Stomach smooth muscle (tissue), 2 donors: ENCODE measurements at regions not wholly inside any gene's neighbourhood (a gene's known extent, or its start where the extent isn't known, plus 50 kb on each side); places are given as distances from the start of the nearest gene placed in this dataset.

ENCODE experiments used
- H3K27ac ChIP-seq: one replicate; pipeline ENCODE4 v1.7.0; 2013; ENCODE audit warnings: mild to moderate bottlenecking, low read length, inconsistent platforms
- H3K27me3 ChIP-seq, 2 donors: one replicate each; pipeline ENCODE4 v1.7.0; 2013; ENCODE audit warnings: low read length in 2 of 2; ENCODE audit not compliant: insufficient read depth in 2 of 2, control insufficient read depth in 1 of 2
- H3K36me3 ChIP-seq, 2 donors: one replicate each; pipeline ENCODE4 v1.7.0; 2013; ENCODE audit warnings: low read length in 2 of 2; ENCODE audit not compliant: control insufficient read depth in 2 of 2, insufficient read depth in 2 of 2
- H3K4me1 ChIP-seq: one replicate; pipeline ENCODE4 v1.7.0; 2013; ENCODE audit warnings: low read length; ENCODE audit not compliant: control insufficient read depth, insufficient read depth
- H3K4me3 ChIP-seq, 2 donors: one replicate each; pipeline ENCODE4 v1.7.0; 2013; ENCODE audit warnings: low read length in 2 of 2
- H3K9ac ChIP-seq, 2 donors: one replicate each; pipeline ENCODE4 v1.7.0; 2013; ENCODE audit warnings: low read length in 2 of 2, mild to moderate bottlenecking in 1 of 2
- H3K9me3 ChIP-seq, 2 donors: one replicate each; pipeline ENCODE4 v1.7.0; 2013; ENCODE audit warnings: low read length in 2 of 2; ENCODE audit not compliant: control insufficient read depth in 2 of 2
- donor health status: healthy.
- donor health status: Pancreatic carcinoma.

DNA sequence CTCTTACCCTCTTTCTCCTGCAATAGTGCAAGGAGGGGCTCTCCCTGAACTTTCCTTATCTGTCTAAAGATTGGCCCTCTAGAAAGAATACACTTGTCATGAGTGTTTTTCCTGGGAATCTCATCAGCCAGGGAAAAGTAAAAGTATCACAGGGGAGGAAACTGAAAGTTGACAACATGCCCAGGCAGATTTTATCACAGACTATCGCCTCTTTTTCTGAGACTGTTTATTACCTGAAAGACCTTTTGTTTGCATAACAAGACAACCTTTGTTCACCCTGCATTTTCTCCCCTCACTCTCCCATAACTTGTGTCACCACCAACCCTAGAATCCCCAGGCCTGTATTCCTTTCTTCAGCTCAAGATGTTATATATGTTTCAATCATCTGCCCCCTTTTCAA, 794.7 kb upstream of the ADAMTS5 start:
- Histone ChIP-seq H3K4me1 (no peaks in the 10 kb centered on the region), H3K9me3 (no peaks in the 10 kb centered on the region), H3K36me3 (no peaks in the 10 kb centered on the region), H3K27ac (no peak overlapping the region), H3K27me3 (no peaks in the 10 kb centered on the region), H3K4me3 (no peak overlapping the region), H3K9ac (no peak overlapping the region)

DNA sequence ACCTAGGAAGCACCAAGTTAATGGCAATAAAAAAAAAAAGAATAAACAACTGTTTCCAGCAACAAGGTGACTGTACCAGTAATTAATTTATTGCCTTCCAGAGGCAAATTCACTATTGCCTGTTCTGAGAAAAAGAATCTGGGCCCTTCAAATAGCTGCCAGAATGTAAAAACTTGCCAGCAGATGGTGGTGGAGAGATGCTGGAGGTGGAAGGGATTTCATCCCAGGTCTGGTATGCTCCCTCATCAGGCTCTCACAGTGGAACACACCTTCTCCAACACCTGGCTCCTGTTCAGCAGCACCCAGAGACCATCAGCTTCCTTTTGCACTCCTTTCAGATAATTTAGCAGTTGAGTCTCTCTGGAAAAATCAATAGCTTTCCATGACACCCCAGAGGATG, 792.9 kb upstream of the ADAMTS5 start:
- H3K4me1 ChIP-seq = no peaks in the 10 kb centered on the region
- no peak overlapping the region for H3K4me3 ChIP-seq
- no peaks in the 10 kb centered on the region for H3K27me3 ChIP-seq
- H3K27ac ChIP-seq = no peak overlapping the region
- no peaks in the 10 kb centered on the region for H3K9me3 ChIP-seq
- no peak overlapping the region for H3K9ac ChIP-seq
- H3K36me3 ChIP-seq = no peaks in the 10 kb centered on the region

DNA sequence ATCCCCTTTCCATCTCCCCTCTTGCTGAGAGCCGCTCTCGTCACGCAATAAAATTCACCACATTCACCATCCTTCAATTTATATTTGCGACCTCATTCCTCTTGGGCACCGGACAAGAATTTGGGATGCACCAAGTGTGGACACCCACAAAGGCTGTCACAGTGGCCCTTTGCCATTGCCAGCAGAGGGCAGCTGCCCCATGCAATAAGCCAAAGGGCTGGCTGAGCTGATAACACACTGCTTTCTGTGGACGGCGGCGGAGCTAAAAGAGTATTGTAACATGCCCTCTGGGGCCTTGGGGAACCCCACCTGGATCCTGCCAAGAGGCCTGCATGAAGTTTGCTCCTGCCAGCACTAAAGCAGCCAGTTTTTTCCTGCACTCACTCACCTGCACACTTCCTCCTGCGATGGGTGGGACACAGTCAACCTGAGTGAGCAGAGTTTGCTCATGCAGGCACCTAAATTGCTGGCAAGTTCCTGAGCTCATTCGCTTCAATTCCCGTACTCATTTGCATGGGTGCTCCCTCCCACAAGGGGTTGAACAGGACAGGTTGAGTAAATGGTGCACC, 792.3 kb upstream of the ADAMTS5 start:
- no peaks in the 10 kb centered on the region for H3K4me1 ChIP-seq
- no peaks in the 10 kb centered on the region for H3K9me3 ChIP-seq
- H3K27me3 ChIP-seq = no peaks in the 10 kb centered on the region
- H3K27ac ChIP-seq = no peak overlapping the region
- H3K9ac ChIP-seq = no peak overlapping the region
- H3K4me3 ChIP-seq = no peak overlapping the region
- H3K36me3 ChIP-seq = no peaks in the 10 kb centered on the region

DNA sequence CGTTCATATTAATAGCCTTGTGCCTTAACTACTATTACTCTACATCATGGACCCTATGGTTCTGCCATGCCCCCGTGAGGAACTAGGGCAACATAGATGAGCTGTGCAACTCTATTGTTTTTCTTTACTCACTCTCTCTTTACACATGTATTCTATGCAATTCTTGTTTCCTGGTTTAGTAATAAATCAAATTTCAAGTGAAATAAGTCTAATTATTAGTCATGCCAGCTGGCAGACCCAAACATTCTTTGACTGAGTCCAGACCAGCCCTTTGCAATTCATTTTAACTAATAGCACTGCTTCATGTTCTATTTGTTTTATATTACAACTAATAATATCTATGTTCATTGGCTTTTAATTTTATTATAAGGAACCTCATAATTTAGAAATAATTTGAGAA, 789.3 kb upstream of the ADAMTS5 start:
- no peaks in the 10 kb centered on the region for H3K27me3 ChIP-seq
- no peak overlapping the region for H3K27ac ChIP-seq
- H3K9me3 ChIP-seq = no peaks in the 10 kb centered on the region
- H3K4me3 ChIP-seq = no peak overlapping the region
- H3K36me3 ChIP-seq = no peaks in the 10 kb centered on the region
- no peak overlapping the region for H3K9ac ChIP-seq
- H3K4me1 ChIP-seq = no peaks in the 10 kb centered on the region

GRCh38 chr21:27743971-27744564, 777.2 kb upstream of the ADAMTS5 start:
- Histone ChIP-seq H3K27me3 (no peaks in the 10 kb centered on the region), H3K4me1 (no peaks in the 10 kb centered on the region), H3K4me3 (no peak overlapping the region), H3K9me3 (no peaks in the 10 kb centered on the region), H3K36me3 (no peaks in the 10 kb centered on the region), H3K9ac (no peak overlapping the region), H3K27ac (no peak overlapping the region)

GRCh38 chr21:27741736-27742135, 774.8 kb upstream of the ADAMTS5 start:
- H3K36me3 ChIP-seq = no peaks in the 10 kb centered on the region
- no peak overlapping the region for H3K27ac ChIP-seq
- no peaks in the 10 kb centered on the region for H3K27me3 ChIP-seq
- no peaks in the 10 kb centered on the region for H3K9me3 ChIP-seq
- H3K4me3 ChIP-seq = no peak overlapping the region
- no peak overlapping the region for H3K9ac ChIP-seq
- no peaks in the 10 kb centered on the region for H3K4me1 ChIP-seq

- H3K36me3 ChIP-seq = no peaks in the 10 kb centered on the region
- H3K9ac ChIP-seq = no peak overlapping the region
- H3K27ac ChIP-seq = no peak overlapping the region
- H3K27me3 ChIP-seq = no peaks in the 10 kb centered on the region
- H3K4me1 ChIP-seq = no peaks in the 10 kb centered on the region
- H3K4me3 ChIP-seq = no peak overlapping the region
- H3K9me3 ChIP-seq = no peaks in the 10 kb centered on the region
These were observed 773.2 kb upstream of the ADAMTS5 start for GRCh38 chr21:27740084-27740483.

DNA sequence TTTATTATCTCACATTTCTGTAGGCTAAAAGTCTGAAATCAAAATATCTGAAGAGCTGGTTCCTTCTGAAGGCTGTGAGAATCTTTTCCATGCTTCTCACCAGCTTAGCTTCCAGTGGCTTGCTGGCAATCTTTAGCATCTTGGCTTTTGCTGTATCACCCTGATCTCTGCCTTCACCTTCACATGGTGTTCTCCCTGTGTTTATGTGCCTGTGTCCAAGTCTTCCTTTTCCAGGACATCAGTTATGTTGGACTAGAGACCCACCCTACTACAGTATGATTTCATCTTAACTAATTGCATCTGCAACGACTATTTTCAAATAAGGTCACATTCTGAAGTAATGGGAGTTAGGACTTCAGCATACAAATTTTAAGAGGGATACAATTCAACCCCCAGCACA, 772.3 kb upstream of the ADAMTS5 start:
- no peaks in the 10 kb centered on the region for H3K9me3 ChIP-seq
- no peaks in the 10 kb centered on the region for H3K4me1 ChIP-seq
- H3K36me3 ChIP-seq = no peaks in the 10 kb centered on the region
- H3K9ac ChIP-seq = no peak overlapping the region
- no peaks in the 10 kb centered on the region for H3K27me3 ChIP-seq
- no peak overlapping the region for H3K27ac ChIP-seq
- H3K4me3 ChIP-seq = no peak overlapping the region

- H3K9me3 ChIP-seq = no peaks in the 10 kb centered on the region
- no peak overlapping the region for H3K27ac ChIP-seq
- H3K4me3 ChIP-seq = no peak overlapping the region
- no peaks in the 10 kb centered on the region for H3K4me1 ChIP-seq
- H3K36me3 ChIP-seq = no peaks in the 10 kb centered on the region
- H3K27me3 ChIP-seq = no peaks in the 10 kb centered on the region
- no peak overlapping the region for H3K9ac ChIP-seq
These were observed 768.8 kb upstream of the ADAMTS5 start for GRCh38 chr21:27735699-27736098.

- no peaks in the 10 kb centered on the region for H3K36me3 ChIP-seq
- no peaks in the 10 kb centered on the region for H3K9me3 ChIP-seq
- no peak overlapping the region for H3K9ac ChIP-seq
- H3K27me3 ChIP-seq = no peaks in the 10 kb centered on the region
- H3K4me1 ChIP-seq = no peaks in the 10 kb centered on the region
- no peak overlapping the region for H3K27ac ChIP-seq
- no peak overlapping the region for H3K4me3 ChIP-seq
These were observed 767.3 kb upstream of the ADAMTS5 start for GRCh38 chr21:27734146-27734545.

DNA sequence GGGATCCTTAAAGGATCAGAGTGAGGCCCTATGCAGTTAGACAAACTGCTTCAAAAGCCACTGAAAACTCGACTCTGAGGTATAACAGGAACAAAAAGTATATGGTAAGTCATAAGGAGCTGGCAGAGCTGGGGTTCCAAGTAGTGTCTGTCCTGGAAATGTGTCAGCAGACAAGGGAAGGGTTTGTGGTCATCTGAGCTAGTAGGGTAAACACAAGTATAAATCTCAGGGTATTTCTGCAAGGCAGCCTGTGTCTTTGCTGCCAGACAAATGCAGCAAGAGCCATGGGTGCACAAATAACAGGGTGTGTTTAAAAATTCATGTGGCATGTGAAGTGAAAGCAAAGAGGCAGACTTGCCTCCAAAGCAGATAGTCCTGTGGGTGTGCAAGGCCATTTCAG, 759.0 kb upstream of the ADAMTS5 start:
- peaks cover 8% of the 10 kb centered on the region for H3K4me1 ChIP-seq
- H3K9me3 ChIP-seq = no peaks in the 10 kb centered on the region
- no peaks in the 10 kb centered on the region for H3K27me3 ChIP-seq
- no peak overlapping the region for H3K9ac ChIP-seq
- no peaks in the 10 kb centered on the region for H3K36me3 ChIP-seq
- peak overlapping the region in 1 of 2 donors; percentile 23 for H3K4me3 ChIP-seq
- H3K27ac ChIP-seq = no peak overlapping the region
